ENCODE measurements at regions not wholly inside any gene's neighbourhood (a gene's known extent, or its start where the extent isn't known, plus 50 kb on each side); places are given as distances from the start of the nearest gene placed in this dataset.

- no peaks in the 10 kb centered on the region for H3K27me3 ChIP-seq (ENCODE audit: control insufficient read depth, insufficient read depth, low read length, poor library complexity, severe bottlenecking)
- TF ChIP-seq, protein P1, sequence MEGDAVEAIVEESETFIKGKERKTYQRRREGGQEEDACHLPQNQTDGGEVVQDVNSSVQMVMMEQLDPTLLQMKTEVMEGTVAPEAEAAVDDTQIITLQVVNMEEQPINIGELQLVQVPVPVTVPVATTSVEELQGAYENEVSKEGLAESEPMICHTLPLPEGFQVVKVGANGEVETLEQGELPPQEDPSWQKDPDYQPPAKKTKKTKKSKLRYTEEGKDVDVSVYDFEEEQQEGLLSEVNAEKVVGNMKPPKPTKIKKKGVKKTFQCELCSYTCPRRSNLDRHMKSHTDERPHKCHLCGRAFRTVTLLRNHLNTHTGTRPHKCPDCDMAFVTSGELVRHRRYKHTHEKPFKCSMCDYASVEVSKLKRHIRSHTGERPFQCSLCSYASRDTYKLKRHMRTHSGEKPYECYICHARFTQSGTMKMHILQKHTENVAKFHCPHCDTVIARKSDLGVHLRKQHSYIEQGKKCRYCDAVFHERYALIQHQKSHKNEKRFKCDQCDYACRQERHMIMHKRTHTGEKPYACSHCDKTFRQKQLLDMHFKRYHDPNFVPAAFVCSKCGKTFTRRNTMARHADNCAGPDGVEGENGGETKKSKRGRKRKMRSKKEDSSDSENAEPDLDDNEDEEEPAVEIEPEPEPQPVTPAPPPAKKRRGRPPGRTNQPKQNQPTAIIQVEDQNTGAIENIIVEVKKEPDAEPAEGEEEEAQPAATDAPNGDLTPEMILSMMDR (conservative IDR thresholded peaks at IDR 0.05): no peak
- peaks cover 62% of the 10 kb centered on the region for H3K9me3 Mint-ChIP-seq
- peaks cover 5% of the 10 kb centered on the region for H3K27me3 Mint-ChIP-seq (ENCODE audit: insufficient read depth)
- no peaks in the 10 kb centered on the region for H3K36me3 Mint-ChIP-seq (ENCODE audit: low read depth)
- no peaks in the 10 kb centered on the region for H3K4me1 Mint-ChIP-seq
- H3K4me3 Mint-ChIP-seq: no peak overlapping the region
- H3K27ac ChIP-seq (ENCODE audit: low read depth, low read length): no peak overlapping the region
- H3K4me1 ChIP-seq (ENCODE audit: control insufficient read depth, insufficient read depth, low read length): no peaks in the 10 kb centered on the region
- H3K36me3 ChIP-seq (ENCODE audit: control insufficient read depth, insufficient read depth, low read length): no peaks in the 10 kb centered on the region
- no peak overlapping the region for H3K9ac ChIP-seq (ENCODE audit: extremely low read depth, low read length, poor library complexity, severe bottlenecking)
- no peak overlapping the region for H3K27ac Mint-ChIP-seq
- WGBS, 2 experiments (ENCODE audit: insufficient coverage in 1 of 2, insufficient read length in 1 of 2): 90 to 95% methylated on average over 2 to 6 of the region's 7 CpGs
- no peak for DNase-seq
- no peak overlapping the region for H3K4me3 ChIP-seq (ENCODE audit: low read length)
- no peaks in the 10 kb centered on the region for H3K9me3 ChIP-seq (ENCODE audit: control insufficient read depth, low read length)
Measured at GRCh38 chrX:70988425-70988824, 57.5 kb upstream of the SLC7A3 start.

Measured in endodermal cell (in vitro differentiated cells).